Smooth muscle cell (in vitro differentiated cells): ENCODE measurements at regions not wholly inside any gene's neighbourhood (a gene's known extent, or its start where the extent isn't known, plus 50 kb on each side); places are given as distances from the start of the nearest gene placed in this dataset.
A peak's percentile ranks its signal among the peaks of the same experiment; 100 is the strongest.

Experiments used
- DNase-seq: peaks from one replicate; lab custom pipeline; 2025; ENCODE audit not compliant: unreplicated experiment; lab: John Stamatoyannopoulos, UW
- H2AFZ ChIP-seq: fragments of 200-600 bp; sonication (generic); 2 replicates; pipeline ENCODE4 v1.6.0; 2016; ENCODE audit warnings: antibody characterized with exemption, low read depth, mild to moderate bottlenecking
- H3F3A ChIP-seq: fragments of 200-600 bp; sonication (generic); 2 replicates; pipeline ENCODE4 v1.6.0; 2017; ENCODE audit warnings: antibody characterized with exemption, low read depth
- H3K27ac ChIP-seq: fragments of 200-600 bp; sonication (generic); 2 replicates; pipeline ENCODE4 v1.5.1; 2016; ENCODE audit warnings: low read depth, mild to moderate bottlenecking
- H3K27me3 ChIP-seq: fragments of 200-600 bp; sonication (generic); 2 replicates; pipeline ENCODE4 v1.6.1; 2016; ENCODE audit warnings: low read depth, mild to moderate bottlenecking
- H3K36me3 ChIP-seq: fragments of 200-600 bp; sonication (generic); 2 replicates; pipeline ENCODE4 v1.5.1; 2016; ENCODE audit warnings: low read depth
- H3K4me1 ChIP-seq: fragments of 200-600 bp; sonication (generic); 2 replicates; pipeline ENCODE4 v1.5.1; 2016; ENCODE audit warnings: low read depth
- H3K4me2 ChIP-seq: fragments of 200-600 bp; sonication (generic); 2 replicates; pipeline ENCODE4 v1.6.0; 2016; ENCODE audit warnings: mild to moderate bottlenecking
- H3K4me3 ChIP-seq: fragments of 200-600 bp; sonication (generic); 2 replicates; pipeline ENCODE4 v1.5.1; 2016; ENCODE audit warnings: mild to moderate bottlenecking
- H3K79me2 ChIP-seq: fragments of 200-600 bp; sonication (generic); 2 replicates; pipeline ENCODE4 v1.6.0; 2016; ENCODE audit warnings: low read depth, mild to moderate bottlenecking
- H3K9ac ChIP-seq: fragments of 200-600 bp; sonication (generic); 2 replicates; pipeline ENCODE4 v1.6.0; 2016; ENCODE audit warnings: low read depth
- H3K9me3 ChIP-seq: fragments of 200-600 bp; sonication (generic); replicated peaks from 2 replicates; pipeline ENCODE4 v1.5.1; 2016; ENCODE audit warnings: low read depth
- H4K20me1 ChIP-seq: fragments of 200-600 bp; sonication (generic); 2 replicates; pipeline ENCODE4 v1.6.0; 2016; ENCODE audit warnings: low read depth
- WGBS: methylation state at CpG from one replicate; pipeline ENCODE4 v1.1.7; 2016; ENCODE audit warnings: low lambda C conversion rate; 5-methylcytosine and 5-hydroxymethylcytosine counted together
- TF ChIP-seq, protein P1 (sequence below): fragments of 200-600 bp; sonication (generic); IDR thresholded peaks from 2 replicates; pipeline ENCODE4 v1.5.1; 2017; ENCODE audit warnings: borderline replicate concordance, mild to moderate bottlenecking, antibody characterized with exemption; ENCODE audit not compliant: insufficient read depth, poor library complexity, severe bottlenecking

DNA sequence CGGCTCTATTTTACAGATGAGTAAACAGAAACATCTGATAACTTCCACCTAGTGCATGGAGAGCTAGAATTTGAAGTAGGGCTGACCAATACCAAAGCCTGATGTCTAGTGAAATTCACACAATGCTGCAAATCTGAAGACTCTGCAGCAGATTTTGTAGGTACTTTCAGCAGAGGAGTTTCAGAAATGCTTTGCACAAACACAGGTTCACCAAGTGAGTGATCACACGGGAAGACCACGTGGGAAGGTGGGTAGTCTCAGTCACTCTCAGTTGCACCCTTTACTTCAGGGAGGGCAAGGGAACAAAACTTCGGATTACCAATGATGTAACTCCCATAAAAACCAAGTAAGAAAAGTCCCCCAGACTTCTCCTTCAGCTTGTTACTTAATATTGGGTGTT is 63.3 kb upstream of the DAAM1 start:
- WGBS = 75% methylated on average over 4 of the region's 4 CpGs
- H3K27ac ChIP-seq = no peak overlapping the region
- no peaks in the 10 kb centered on the region for H3K4me1 ChIP-seq
- no peak for DNase-seq
- no peak overlapping the region for H3K4me3 ChIP-seq
- no peak overlapping the region for H3K9ac ChIP-seq
- H3K79me2 ChIP-seq = no peaks in the 10 kb centered on the region
- no peaks in the 10 kb centered on the region for H3K36me3 ChIP-seq
- H2AFZ ChIP-seq = no peak overlapping the region
- no peaks in the 10 kb centered on the region for H3F3A ChIP-seq
- TF ChIP-seq, protein P1, sequence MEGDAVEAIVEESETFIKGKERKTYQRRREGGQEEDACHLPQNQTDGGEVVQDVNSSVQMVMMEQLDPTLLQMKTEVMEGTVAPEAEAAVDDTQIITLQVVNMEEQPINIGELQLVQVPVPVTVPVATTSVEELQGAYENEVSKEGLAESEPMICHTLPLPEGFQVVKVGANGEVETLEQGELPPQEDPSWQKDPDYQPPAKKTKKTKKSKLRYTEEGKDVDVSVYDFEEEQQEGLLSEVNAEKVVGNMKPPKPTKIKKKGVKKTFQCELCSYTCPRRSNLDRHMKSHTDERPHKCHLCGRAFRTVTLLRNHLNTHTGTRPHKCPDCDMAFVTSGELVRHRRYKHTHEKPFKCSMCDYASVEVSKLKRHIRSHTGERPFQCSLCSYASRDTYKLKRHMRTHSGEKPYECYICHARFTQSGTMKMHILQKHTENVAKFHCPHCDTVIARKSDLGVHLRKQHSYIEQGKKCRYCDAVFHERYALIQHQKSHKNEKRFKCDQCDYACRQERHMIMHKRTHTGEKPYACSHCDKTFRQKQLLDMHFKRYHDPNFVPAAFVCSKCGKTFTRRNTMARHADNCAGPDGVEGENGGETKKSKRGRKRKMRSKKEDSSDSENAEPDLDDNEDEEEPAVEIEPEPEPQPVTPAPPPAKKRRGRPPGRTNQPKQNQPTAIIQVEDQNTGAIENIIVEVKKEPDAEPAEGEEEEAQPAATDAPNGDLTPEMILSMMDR = no peak
- no peaks in the 10 kb centered on the region for H3K27me3 ChIP-seq
- H3K9me3 ChIP-seq = no peaks in the 10 kb centered on the region
- H3K4me2 ChIP-seq = no peak overlapping the region
- no peaks in the 10 kb centered on the region for H4K20me1 ChIP-seq

DNA sequence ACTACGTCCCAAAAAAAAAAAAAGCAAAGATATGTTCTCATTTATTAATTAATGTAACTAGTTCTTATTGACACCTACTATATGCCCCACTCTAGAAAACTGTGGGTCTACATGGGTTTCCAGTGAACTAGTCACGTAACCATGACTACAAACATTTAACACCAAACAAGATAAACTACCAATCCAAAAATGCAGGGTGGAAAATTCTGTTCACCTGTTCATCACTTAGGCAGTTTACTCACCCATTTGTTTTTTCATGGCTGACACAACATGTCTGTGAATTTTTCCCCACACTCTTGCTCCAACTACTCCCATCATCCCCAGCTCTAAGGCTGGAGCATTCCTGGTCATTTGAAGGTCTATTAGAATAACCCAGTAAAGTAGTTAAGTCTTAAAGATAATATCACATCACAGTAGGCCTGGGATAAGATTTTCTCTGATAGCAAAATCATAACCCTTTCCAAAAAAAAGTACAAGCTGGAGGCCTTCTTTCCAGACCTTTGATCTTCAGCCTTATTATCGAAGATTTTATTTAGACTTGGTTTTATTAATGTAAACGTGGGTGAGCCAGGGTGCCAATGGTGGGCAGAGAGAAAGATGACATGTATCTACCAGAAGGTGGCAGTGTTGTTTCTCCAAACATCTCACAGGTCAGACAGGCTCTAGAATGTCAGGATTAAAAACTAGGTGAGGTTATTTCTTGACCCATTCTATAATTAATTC is 61.6 kb upstream of the DAAM1 start:
- Histone ChIP-seq H3K27me3 (no peaks in the 10 kb centered on the region), H2AFZ (no peak overlapping the region), H3K79me2 (no peaks in the 10 kb centered on the region), H3K4me1 (no peaks in the 10 kb centered on the region), H3K4me2 (no peak overlapping the region), H3F3A (no peaks in the 10 kb centered on the region), H3K36me3 (no peaks in the 10 kb centered on the region), H3K27ac (no peak overlapping the region), H3K4me3 (no peak overlapping the region), H4K20me1 (no peaks in the 10 kb centered on the region), H3K9me3 (no peaks in the 10 kb centered on the region), H3K9ac (no peak overlapping the region)
- 42% methylated on average over 4 of the region's 4 CpGs for WGBS
- DNase-seq = no peak
- TF ChIP-seq, protein P1 = peak; percentile 88

DNA sequence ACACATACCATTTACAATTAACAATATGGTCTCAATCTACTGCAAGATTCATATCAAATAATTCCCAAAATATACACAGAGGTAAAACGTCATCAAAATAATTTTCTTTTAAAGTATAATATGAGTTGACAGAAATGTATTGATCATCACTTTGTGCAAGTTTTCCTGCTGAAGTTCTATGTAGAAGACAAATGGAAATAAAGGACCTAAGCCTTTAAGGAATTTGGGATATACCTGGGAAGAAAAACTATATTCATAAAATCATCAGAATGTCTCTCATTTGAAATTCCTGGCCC is 61.1 kb upstream of the DAAM1 start:
- Histone ChIP-seq H3K4me1 (no peaks in the 10 kb centered on the region), H3K27ac (no peak overlapping the region), H2AFZ (no peak overlapping the region), H3K4me3 (no peak overlapping the region), H3K27me3 (no peaks in the 10 kb centered on the region), H3K79me2 (no peaks in the 10 kb centered on the region), H3K36me3 (no peaks in the 10 kb centered on the region), H3F3A (no peaks in the 10 kb centered on the region), H3K9me3 (no peaks in the 10 kb centered on the region), H3K4me2 (no peak overlapping the region), H4K20me1 (no peaks in the 10 kb centered on the region), H3K9ac (no peak overlapping the region)
- no peak for DNase-seq
- 33% methylated on average over 1 of the region's 1 CpG for WGBS
- TF ChIP-seq, protein P1 = no peak

DNA sequence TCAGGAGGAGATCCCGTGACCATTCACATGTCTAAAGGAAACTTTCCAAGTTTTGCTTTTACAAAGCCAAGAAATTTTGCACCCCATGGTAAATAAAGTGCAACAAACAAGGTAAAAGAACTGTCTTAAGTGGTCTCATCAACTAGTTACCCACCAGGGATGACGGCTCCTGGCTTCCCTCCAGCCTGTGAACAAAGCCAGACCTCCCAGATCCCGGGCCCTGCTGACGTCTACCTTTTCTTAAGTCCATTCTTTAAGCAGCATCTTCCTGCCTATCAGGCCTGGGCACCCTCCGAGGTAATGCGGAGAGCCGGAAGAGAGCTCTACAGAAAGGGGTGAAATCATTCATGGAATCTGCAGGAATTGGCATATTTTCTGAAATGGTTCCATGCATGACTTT is 58.0 kb upstream of the DAAM1 start:
- no peaks in the 10 kb centered on the region for H3K79me2 ChIP-seq
- H3F3A ChIP-seq = no peaks in the 10 kb centered on the region
- H3K9me3 ChIP-seq = no peaks in the 10 kb centered on the region
- no peak for DNase-seq
- H3K4me3 ChIP-seq = no peak overlapping the region
- TF ChIP-seq, protein P1 = no peak
- no peaks in the 10 kb centered on the region for H4K20me1 ChIP-seq
- no peak overlapping the region for H3K27ac ChIP-seq
- no peak overlapping the region for H3K4me2 ChIP-seq
- 72% methylated on average over 7 of the region's 7 CpGs for WGBS
- H2AFZ ChIP-seq = no peak overlapping the region
- H3K27me3 ChIP-seq = no peaks in the 10 kb centered on the region
- H3K9ac ChIP-seq = no peak overlapping the region
- no peaks in the 10 kb centered on the region for H3K36me3 ChIP-seq
- H3K4me1 ChIP-seq = no peaks in the 10 kb centered on the region
